HG03469 (cell line): ENCODE measurements at regions not wholly inside any gene's neighbourhood (a gene's known extent, or its start where the extent isn't known, plus 50 kb on each side); places are given as distances from the start of the nearest gene placed in this dataset.

Source experiments
- ATAC-seq: cut with Tn5 transposase; IDR thresholded peaks from one replicate; pipeline ENCODE4 v1.9.1; 2021; ENCODE audit warnings: mild to moderate bottlenecking, moderate library complexity, moderate number of reproducible peaks; ENCODE audit not compliant: unreplicated experiment

DNA sequence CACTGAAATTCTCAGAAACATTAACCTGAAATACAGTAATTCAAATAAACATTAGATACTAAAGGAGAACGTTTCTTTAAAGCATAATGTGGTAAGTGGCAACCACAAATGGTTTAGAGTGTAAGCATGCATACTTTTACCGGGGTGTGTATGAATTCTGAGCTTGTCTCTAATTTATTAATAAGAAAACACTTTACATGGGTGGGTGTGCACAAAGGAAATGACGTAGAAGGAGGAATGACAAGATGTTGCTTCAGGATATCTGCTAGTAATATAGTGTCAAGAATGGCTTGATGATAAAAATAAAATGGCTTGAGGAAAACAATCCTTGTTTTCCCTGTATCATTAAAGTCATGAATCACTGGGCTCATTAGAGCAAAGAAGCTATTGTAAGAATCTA is 92.5 kb downstream of the ARL4A start:
- no peak for ATAC-seq

DNA sequence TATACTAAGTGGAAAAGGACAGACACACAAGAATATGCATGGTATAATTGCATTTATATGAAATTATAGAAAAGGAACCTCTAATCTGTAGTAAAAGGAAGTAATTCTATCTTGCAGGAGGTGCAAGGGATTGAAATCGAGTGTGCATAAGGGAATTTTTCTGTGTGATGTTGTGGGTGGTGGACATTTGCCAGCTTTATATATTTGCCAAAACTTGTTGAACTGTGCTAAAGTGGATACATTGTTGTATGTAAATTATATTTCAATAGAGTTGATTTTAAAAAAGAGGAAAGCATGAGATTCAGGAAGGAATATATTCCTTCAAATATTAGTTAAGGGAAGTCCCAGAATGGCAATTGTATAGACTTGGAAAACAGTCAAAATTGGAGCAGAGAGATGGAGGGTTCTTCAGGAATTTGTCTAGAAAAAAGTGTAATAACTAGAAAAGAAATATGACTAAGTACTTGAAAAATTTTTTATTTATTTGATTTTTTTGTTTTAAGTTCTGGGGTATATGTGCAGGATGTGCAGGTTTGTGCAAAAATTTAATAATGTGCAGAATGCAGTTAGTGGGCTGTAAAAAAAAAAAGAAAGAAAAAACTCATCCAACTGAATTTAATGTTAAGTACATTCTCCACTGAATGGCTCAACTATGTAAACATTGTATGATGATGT is 96.1 kb downstream of the ARL4A start:
- ATAC-seq, result no peak

DNA sequence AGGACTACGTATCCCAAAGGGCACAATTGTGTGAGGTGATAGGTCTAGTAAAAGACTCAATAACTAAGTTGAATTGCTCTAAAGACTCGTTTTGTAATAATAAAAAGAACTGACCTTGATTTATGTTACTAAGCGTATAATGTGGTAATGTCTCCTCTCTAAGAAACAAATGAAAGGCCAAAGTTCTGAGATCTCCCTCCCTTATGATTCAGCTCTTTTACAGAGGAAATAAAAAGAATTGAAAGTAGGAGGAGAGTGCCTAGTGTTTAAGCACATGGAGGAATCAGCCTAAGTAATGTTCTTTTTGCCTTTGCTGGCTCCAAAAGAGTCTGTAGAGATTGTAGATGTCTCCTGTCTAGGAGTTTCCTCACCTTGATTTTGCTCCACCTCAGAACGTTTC is 98.0 kb downstream of the ARL4A start:
- no peak for ATAC-seq

DNA sequence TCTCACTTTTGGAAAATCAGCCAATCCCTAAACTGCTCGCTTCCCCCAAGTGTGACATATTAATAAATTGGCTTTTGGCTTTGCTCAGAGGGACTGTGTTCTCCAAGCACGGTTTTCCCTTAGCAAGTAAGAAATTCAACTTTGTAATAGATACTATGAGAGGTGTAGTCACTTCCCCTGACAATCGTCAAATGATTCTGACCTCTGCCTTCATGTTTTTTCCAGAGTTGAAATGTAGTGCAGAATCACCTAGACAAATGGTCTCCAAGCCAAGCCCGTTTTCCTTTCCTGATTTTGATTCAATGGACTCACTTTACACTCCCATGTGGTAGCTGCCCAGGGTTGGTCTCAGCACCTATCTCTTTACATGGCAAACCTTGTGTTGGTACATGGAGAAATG is 99.1 kb downstream of the ARL4A start:
- ATAC-seq, result no peak

DNA sequence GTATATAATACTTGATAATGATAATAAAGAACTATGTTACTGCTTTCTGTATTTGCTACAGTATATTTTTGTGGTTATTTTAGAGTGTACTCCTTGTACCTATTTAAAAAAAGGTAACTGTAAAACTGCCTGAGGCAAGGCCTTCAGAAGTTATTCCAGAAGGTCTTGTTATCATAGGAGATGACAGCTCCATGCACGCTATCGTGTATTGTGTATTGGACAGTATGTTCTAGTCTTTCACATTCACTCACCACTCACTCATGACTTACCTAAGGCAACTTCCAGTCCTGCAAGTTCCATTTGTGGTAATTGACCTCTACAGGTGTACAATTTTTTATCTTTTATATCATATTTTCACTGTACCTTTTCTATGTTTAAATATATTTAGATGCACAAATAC is 100.7 kb downstream of the ARL4A start:
- ATAC-seq, result no peak

DNA sequence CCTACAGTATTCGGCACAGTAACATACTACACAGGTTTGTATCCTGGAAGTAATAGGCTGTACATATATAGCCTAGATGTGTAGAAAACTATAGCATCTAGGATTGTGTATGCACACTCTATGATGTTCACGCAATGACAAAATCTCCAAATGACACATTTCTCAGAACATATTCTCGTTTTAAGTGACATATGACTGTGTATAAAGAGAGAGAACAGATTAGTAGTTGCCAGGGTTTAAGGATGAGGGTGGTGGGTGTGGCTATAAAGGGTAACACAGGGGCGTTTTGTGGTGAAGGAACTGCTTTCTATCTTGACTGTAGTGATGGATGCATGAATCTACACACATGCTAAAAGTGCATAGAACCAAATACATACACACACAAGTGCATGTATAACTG is 101.2 kb downstream of the ARL4A start:
- no peak for ATAC-seq

DNA sequence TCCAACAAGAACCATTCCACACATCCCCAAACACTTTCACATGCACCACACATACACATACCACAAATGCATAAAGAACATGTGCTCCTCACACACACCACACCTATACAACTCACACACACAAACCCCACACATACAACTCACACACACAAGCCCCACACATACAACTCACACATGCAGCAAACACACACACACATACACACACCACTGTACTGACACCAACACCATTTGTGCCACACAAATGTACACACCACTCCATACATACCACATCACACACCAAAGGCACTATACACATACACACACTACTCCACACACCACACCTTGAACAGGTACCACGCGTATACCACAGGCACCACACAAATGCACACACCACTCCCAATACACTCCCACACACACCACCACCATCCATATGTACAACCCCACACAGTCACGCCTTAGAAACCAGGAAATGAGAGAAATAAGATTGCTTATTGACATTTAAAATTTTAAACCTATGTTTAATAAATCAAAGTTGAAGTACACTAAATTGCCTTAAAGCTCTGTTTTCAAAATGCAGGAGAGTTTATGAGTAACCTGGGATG is 107.4 kb downstream of the ARL4A start:
- no peak for ATAC-seq

DNA sequence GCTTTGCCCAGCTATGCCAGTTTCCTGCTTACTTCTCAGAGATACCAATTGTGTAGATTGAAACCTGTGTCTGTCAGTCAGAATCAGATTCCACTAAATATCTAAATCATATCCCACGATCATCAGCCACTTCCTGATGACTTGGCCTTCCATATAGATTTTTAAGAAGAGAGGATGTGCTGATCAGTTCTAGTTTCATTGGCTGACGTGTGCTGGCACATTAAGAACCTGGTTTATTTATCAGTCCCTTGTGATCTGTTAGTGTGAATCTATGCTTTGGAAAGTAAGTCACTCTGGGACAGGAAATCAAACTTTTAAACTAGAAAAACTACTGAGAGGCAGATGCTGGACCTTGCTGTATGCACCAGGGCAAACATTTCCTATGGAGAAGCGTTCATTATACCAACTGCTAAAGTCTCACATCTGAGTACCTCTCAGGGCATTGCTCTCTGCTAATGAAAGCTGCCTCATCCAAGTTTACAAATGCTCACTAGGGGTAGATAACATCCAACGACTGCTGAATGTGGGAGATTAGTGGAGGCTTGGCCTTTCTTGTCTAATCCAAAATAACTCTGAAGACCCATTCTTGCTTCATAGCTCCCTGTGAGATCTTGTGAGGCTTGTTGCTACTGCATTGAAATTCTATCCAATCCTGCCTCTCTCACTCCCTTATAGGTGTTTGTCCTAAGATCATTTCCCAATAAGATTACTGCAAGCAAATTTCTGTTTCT is 109.1 kb downstream of the ARL4A start:
- ATAC-seq, result no peak

DNA sequence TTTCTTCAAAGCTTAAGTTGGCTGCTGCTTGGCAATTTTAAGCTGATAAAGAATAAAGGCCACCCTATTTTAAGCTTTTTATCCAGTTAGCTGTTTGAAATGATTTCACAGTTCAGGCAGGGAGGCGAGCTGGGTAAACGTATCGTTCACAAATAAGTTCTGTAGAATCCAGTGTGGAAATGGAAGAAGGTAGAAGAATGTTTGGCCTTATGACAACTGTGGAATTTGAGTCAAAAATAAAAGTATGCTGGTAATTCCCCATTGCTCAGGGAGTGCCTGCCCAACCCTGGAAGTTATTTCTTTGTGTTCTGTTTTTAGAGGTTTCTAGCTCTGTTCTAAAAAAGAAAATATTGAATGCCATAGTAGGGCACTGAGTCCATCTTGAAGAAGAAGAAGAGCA is 113.1 kb downstream of the ARL4A start:
- ATAC-seq, result no peak

DNA sequence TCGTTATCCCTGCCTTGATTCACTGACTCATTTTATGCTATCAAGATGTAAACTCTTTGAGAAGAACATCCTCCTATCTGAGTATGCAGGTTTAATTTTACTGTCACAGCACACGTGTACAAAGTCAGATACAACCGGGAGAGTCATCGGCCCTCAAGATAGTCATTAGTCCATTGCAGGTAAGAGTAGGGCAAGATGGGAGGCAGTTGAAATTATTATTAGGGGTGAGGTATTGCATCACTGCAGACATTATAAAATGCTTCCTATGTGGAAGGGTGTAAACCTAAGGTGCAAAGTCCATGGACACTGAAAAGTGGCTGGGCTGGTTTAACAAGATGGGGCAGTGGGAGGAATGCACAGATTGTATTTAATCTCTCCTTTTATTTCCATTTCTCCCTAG is 113.7 kb downstream of the ARL4A start:
- no peak for ATAC-seq

DNA sequence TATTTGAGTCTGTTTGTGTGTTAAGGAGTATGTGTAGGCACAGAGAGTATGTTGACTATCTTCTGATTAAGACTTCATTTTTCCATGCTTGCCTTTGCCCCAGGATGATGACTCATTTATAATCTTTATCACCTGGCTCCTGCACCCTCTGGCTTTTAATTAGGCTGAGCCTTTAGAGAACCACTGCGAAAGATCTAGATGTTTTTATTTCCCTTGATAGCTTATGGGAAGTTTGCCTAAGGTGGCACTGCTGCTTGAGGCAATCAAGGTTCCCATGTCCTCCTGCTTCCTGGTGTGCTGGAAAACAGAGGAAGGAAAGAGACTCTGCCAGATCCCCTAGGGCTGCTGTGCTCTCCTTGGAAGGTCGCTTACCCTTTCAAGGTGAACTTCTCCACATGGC is 114.6 kb downstream of the ARL4A start:
- ATAC-seq, result no peak

DNA sequence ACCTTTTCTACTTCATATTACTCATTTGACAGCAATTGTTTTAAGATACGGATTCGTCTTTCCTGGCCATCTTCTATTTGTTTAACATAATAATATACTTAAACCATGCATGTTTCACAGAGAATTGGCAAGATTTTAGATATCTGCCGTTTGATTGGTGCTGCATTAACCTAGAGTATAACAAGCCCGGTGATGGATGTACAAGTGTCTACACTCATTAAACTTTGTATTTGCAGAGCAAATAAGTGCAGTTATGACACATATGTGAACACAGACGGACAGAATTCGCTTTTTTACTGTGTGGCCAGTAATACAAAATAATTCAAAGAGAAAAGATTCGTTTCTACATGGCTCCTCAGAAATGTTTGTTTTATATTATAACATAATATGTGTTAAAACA is 116.1 kb downstream of the ARL4A start:
- no peak for ATAC-seq

DNA sequence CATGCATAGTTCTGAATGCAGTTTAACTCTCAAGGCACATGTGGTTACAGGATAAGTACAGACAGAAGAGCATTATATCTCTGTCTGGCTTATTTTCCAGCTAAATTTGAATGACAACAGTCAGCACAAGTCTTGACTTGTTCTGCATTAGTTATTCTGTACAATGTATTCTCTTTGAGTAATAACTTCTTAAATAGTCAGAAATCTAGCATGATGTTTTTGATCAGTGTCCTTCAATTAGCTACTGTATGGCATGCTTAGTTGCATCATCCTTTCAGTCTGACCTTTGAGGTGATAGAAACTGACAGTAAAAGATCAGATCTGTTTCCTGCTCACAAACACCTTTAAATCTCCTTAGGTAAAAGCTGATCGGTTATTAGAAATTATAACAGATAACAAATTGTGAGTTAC is 118.1 kb downstream of the ARL4A start:
- no peak for ATAC-seq

DNA sequence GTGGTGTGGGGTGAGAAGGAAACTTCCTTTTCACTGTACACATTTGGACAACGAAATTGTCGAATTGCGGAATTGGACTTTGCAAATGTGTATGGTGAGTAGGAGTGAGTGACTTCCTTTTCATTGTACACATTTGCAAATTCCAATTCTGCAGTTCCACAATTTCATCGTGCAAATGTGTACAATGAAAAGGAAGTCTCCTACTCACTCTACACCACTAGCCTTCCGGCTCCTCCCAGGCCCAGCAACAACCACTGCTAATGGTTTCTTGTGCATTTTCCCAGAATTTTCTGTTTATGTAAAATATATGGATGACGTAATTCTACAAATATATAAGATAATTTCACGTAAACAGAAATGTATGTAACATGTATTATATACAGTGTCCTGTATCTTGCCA is 118.5 kb downstream of the ARL4A start:
- no peak for ATAC-seq

DNA sequence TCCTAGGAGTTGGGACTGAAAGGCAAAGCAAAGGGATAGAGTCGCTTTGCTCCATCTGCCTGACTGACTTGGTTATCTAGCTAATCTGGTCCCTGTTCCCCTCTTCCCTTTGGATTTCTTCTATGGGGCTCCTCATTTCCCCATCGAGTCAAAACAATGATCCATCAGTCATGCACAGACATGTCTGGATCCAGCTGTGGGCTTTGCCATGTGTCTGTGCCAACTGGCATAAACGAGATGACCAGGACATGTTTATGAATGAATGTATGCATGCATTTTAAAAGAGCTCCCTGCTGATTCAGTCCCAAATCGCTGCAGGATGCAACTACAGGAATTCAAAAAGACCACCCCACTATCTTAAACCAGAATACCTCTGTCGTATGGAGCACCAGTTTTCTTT is 122.0 kb downstream of the ARL4A start:
- ATAC-seq, result no peak

DNA sequence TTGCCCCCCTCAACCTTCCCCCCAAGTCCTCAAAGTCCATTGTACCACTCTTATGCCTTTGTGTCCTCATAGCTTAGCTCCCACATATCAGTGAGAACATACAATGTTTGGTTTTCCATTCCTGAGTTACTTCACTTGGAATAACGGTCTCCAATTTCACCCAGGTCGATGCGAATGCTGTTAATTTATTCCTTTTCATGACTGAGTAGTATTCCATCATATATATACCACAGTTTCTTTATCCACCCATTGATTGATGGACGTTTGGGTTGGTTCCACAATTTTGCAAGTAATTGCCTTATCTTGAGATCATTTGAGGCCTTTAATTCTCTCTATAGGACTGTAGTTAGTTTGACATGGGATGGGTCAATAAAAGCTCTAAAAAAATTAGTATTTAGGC is 124.7 kb downstream of the ARL4A start:
- no peak for ATAC-seq

DNA sequence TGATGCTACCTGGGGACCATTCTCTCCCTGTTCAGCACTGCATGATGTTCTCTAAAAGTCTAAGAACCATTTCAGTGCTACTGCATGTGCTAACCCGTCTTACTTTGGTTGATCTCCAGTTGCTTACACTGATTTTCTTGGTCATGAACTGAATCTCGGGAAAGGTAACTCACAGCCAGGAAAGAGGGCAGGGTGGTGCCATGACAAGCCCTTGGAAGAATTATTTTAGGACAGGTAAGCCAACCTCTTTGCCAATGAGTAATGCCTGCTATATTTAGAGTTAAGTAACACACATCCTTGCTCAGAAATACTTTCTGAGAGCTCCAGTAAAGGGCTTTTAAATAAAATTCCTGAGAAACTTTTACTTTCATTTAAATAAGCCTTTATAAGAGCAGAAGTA is 126.7 kb downstream of the ARL4A start:
- ATAC-seq, result no peak

DNA sequence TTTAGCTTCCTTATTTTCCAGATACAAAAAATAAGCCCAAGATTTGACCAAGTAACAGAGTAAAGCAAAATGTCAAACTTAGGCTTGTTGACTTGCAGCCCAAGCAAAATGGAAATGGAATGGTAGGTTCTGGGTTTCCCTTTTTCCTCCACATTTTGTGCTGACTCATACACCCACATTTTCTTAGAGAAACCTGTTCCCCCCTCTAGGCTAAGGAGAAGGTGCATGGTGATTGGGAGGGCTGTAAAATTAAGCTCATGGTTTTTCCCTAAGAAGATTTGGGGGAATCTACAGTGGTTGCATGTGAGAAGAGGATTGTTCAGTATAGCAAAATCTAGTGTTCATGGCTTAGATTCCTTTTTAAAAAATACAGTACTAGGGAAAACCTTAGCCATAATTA is 127.4 kb downstream of the ARL4A start:
- ATAC-seq, result no peak

DNA sequence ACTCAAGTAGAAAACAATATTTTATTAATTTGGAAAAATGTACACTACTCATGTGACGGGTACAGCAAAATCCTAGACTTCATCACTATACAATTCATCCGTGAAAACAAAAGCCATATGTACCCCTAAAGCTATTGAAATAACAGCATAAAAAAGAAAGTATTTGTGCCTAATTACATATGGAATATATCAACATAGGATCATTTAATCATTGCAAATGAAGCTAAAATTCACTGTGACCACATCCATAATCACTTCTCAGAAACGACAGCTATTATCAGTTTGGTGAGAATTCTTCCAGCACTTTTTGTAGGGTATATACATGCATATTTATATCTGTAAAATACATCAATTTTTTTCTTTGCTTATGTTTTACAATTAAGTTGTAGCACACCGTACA is 128.0 kb downstream of the ARL4A start:
- no peak for ATAC-seq

DNA sequence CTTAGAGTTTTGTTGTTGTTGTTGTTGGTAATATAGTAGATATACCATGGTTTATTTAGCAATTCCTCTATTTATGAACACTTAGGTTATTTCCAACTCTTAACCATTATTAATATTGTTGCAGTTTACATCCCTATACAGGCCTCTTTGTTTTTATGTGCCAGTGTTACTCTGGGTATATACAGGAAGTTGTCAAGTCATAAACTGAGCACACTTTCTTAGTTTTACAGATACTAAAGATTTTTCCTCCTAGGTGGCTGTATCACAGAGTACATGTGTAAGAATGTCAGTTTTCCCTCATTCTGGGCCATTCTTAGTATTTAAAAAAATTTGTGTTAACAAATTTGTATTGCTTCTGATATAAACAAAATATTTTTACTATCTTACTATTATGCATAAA is 128.4 kb downstream of the ARL4A start:
- ATAC-seq, result no peak

DNA sequence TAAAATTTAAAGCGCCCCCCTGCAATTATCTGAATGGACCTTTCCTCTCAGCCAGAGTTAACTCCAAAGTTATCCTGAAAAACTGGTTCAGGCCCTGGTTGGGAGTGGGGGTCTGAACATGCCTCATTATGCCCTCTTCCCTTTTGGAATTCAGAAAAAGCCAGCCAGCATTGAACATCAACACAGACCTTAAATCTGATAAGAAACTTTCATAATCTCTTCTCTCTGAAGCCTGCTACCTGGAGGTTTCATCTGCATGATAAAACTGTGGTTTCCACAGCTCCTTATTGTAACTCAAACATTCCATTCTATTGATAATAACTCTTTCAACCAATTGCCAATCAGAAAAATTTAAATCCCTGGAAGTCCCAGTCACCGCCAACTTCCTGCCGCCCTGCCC is 133.3 kb downstream of the ARL4A start:
- ATAC-seq, result no peak

DNA sequence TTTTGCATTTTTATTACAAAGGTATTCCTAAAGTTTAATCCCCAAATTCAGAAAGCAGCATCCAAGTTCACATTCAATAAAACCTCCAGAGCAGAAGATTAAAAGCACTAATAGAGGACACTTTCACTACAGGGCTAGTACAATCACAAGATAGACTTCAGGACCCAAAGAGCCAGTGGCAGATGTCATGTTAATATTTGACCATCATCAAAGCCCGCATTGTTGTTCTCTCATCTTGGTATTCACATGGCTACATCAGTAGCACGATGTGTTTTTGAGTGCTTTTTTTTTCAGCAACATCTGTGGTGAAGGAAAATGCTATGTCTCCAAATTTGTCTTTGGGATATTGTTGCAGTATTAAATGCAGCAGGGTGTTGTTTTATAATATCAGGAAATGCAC is 134.3 kb downstream of the ARL4A start:
- no peak for ATAC-seq

DNA sequence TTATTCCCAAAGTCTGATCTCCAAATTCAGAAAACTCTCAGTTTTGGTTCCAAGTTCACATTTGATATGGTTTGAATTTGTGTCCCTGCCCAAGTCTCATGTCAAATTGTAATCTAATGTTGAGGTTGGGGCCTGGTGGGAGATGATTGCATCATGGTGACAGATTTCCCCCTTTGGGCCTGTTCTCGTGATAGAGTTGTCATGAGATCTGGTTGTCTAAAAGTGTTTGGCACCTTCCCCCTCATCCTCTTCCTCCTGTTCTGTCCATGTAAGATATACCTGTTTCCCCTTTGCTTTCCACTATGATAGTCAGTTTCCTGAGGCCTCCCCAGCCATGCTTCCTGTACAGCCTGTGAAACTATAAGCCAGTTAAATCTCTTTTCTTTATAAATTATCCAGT is 138.6 kb downstream of the ARL4A start:
- no peak for ATAC-seq
